NCI-H510A (cell line): ENCODE measurements at regions not wholly inside any gene's neighbourhood (a gene's known extent, or its start where the extent isn't known, plus 50 kb on each side); places are given as distances from the start of the nearest gene placed in this dataset.
A peak's percentile ranks its signal among the peaks of the same experiment; 100 is the strongest.
"Not testable (repeated sequence)": the region's sequence is repeated elsewhere in the genome, so short reads cannot be mapped to it uniquely, and the experiment has no call there.

Experiments
- DNase-seq: peaks from one replicate; lab custom pipeline; 2025; lab: John Stamatoyannopoulos, UW

DNA sequence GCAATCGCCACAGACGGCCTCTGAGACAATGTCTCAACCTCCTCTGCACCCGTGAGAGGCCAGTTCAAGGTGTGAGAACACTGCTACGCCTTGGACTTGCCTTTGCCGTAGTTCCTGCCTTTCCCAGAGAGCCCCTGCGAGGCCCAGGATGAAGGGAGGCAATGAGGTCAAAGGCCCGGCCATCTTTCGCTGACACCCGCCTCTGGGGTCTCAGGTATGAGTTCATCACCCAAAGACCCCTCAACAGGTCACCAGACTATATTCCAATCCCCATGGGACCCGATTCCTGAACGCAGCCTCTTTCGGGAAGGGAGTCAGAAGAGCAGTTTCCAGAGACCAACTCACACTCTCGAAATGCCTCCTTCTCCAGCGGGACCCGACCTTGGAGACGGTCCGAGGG lies 573.5 kb downstream of the KCNJ18 start:
- DNase-seq, result no peak

DNA sequence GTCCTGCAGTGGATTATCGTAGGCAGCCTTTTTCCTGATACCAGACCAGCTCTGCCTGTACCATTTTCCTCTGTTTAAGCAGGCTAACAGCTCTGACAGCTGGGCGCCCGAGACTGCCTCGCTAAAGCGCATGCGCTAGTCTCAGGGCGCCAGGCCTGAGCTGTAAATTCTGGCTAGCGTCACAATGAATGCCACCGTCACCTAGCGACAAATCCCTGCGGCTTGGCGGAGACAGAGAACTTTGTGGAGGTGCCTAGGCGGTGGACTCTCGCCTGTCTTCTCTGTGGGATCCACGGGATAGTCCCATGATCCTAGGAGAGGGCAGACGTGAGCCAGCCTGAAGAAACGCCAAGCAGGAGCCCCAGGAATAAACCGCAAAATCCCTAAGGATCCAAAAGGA lies 573.9 kb downstream of the KCNJ18 start:
- DNase-seq, result peak; percentile 23

DNA sequence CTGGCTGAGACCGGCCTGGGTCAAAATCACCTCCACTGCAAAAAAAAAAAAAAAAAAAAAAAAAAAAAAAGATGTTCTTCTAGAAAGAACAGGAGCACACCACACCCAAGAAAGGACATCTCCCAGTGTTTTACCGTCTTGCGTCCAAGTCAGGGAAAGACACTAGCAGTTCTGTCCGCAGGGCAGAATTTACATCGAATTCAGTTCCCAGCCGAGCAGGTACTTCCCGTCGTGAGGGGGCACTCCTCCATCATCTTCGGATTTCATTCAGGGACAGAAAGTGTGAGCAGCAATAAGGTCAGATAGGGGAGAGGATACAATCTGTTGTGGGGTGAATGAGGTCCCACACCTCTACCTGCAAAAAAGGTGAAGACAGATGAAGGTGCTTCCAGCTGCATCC lies 574.7 kb downstream of the KCNJ18 start:
- DNase-seq, result no peak

DNA sequence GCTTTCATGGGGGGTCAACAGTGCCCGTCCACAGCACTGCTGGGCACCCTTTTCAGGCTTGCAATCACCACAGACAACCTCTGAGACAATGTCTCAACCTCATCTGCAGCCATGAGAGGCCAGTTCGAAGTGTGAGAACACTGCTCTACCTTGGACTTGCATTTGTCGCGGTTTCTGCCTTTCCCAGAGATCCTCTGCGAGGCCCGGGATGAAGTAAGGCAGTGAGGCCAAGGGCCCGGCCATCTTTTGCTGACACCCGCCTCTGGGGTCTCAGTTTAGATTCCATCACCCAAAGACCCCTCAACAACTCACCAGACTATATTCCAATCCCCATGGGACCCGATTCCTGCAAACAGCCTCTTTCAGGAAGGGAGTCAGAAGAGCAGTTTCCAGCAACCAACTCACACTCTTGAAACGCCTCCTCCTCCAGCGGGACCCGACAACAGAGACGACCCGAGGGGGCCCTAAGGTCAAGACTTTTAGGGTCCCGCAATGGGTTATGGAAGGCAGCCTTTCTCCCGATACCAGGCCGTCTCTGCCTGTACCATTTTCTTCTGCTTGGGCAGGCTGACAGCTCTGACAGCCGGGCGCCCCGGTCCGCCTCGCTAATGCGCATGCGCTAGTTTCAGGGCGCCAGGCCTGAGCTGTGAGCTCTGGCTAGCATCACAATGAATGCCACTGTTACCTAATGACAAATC lies 576.0 kb downstream of the KCNJ18 start:
- DNase-seq, result no peak

DNA sequence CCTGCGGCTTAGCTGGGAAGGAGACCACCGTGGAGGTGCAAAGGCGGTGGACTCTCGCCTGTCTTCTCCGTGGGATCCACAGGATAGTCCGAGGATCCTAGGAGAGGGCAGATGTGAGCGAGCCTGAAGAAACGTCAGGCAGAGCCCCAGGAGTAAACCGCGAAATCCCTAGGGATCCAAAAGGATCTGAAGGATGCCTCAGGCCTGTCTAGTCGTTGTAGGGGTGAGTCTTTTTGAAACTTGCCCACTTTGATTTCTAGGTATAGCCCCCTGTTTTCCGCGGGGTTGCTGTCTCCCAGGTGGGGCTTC lies 576.5 kb downstream of the KCNJ18 start:
- no peak for DNase-seq

DNA sequence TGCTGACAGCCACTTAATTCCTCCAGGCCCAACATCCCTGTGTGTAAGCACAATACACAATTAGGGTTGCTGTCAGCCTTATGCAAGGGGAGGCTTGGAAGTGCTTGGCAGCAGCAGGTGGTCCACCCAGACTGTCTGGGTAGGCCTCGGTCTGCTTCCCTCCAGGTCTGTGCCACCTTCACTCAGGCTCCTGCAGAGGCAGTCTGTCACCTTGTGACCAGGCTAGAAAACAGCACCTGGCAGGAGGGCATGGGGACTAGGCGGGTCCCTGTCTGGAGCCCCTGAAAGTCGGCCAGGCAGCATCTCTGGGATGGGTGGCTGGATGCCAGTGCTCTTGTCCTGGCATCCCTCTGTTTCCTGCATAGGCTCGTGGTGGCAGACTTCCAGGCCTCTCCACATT lies 578.1 kb downstream of the KCNJ18 start:
- no peak for DNase-seq

DNA sequence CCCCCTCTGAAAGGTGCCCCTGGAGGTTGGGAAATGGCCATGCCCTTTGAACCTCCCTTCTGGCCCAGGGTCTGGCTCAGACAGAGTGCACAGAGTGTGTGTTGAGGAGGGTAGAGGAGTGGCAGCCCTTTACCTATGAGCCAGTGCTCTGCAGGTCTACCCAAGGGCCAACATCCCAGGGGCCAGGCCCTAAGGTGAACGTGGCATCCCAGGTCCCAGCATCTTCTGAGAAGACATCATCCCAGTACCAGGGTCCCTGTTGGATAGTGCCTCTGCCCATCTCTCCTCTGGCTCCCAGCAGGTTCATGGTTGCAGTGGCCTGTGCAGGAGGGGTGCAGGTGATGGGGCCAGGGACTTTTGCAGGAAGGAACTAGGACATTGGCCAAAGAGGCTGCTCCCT lies 578.5 kb downstream of the KCNJ18 start:
- DNase-seq, result not testable (repeated sequence)

DNA sequence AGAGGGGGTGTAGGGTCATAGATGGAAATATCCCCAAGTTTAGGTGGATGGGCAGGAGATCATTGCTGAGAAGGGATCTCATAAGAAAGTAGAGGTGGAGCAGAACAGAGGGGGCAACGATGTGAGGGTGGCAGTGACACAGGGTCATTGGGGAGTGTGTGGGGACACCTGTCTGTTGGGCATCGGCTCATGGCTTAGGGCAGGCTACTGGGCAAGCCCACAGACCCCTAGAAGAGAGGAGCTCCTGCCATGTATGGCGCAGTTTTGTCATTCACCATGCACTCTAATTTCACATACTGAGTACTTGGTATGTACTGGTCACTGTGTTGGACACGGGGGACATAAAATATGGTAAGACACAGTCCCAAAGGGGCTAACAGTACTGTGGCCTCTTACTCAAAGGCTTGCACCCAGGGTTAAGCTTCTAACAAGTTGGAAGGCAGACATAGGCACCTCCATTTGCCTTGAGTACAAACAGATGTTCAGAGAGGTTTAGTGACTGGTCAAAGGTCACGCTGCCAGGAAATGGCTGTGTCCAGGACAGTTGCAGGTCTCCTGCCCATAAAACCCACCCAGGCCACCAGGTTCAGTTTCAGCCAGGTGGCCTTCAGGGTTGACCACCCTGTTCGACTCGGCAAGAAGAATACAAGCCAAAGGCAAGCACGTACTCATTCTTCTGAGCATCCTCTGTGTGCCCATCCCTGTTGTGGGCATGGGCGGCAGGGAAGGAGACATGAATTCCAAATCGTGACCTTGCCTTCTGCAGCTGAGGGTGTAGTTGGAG lies 580.2 kb downstream of the KCNJ18 start:
- no peak for DNase-seq

DNA sequence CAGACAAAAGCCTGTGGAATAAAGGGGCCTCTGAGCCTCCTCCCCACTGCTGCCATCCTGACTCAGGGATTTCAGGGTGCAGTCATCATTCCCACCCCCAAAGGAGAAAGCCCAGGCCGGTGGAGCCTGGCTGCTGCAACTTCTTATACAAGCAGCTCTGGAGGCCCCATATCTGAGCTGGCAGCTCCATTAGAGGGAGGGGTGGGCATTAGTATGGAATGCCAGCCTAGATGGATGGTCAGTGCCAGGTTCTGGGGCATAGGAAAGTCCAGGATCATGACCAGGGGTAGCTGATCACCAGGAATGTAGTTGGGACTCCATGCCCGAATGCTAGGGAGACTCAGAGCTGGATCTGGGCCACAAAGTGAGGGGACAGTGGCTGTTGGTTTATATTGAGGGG lies 581.0 kb downstream of the KCNJ18 start:
- DNase-seq, result no peak

DNA sequence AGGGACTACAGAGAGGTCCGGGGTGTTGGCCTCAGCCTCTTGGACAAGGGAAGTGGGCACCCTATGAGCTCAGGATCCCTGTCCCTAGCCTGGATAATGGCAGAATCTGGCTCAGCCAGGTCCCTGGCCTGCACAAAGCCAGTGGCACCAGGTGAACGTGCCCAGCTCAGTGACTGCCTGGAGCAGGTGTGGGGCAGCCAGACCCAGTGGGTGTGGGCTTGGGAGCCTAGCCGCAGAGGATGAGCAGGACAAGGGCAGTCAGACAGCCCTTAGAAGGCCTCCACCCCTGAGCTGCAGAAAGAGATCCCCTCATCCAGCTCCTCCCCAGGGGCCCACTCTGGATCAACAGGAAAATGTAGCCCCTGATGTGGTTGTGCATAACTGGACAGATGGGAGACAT lies 585.3 kb downstream of the KCNJ18 start:
- DNase-seq, result no peak

DNA sequence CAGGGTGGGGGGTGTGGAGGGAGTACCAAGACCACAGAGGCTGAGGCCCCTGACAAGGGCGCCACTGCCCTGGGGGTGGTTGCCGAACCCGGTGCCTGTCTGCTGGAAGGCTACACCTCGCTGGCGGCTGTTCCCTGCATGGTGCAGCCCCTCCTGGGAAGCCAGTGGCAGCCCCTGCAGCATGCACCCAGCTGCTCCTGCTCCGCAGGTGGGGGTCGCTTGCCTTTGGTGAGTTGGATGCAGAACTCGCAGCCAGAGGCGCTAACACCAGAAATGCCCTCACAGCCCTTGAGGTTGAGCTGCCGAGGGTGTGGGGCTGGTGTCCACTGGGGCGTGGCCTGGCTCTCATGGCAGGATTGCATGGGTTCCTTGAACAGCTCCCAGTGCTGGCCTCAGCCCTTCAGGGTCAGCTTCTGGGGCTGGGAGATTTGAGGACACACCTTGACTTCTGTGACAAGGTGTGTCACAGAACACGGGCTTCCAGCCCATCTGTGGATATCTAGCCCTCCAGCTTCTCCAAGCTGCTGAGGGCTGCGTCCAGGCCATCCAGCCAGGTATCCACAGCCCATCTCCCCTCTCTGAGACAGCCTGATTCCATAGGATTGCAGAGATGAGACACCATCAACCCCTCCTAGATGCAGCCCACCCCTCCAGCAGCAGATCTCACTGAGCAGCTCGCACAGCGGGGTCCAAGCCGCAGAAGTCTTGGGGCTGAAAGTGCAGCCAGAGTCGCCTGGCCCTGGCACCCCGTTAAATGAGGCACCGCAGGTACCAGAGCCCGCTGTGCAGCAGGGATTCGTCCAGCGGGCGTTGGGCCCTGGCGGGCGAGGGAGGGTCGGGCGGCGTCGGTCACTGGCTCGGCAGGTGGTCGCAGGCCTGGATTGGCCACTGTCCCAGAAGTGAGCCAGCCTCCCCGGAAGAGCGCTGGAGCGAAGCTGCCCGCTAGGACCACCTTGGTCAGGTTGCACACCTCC lies 586.3 kb downstream of the KCNJ18 start:
- DNase-seq, result no peak

DNA sequence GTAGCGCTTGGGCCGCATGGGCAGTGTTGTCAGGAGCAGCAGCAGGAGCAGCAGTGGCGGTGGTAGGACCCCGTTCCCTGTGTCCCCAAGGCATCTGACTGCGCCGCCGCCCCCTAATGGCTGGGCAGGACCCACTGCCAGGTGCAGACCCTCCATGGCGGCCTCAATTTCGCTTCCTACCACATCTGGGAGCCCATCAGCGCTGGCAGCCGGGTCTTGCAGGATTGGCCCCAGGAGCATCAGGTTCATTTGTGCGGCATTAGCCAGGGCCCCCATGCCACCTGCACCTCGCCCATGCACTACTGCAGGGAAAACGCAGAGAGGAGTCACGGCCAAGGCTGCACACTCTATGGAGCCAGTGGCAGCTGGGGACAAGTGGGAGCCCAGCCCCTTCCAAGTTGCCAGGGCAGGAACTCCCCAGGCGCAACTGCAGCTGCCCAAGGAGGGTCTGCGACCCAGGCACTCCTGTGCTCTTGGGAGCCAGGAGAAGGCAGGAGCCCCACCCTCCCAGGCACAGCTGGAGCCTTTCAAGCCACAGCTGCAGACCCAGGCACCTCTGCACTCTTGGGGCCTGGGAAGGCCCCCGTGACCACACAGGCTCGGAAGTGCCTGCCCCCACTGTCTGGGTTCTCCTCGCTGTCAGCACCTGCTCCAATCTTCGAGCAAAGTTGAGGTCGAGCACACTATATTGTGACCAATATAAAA lies 594.2 kb downstream of the KCNJ18 start:
- no peak for DNase-seq

DNA sequence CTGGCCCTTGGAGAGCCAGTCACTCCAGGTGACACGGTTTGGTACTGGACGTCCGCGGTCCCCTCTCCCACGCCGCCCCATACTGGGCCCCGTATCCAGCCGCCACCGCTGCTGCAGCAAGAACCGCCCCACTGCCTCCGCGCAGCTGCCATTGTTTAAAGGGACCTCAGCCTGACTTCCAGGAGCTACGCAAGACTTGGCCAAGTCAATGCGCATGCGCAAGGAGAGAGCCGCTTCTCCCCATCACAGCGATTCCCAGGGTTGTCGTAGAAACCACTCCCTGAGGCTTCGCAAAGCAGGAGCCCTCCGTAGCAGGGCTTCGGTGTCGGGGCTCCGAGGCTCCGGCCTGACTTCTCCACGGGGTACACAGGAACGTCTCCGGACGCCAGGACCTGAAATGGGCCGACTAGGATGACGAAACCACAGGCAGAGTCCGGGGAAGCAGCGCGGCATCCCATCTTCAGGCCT lies 606.2 kb downstream of the KCNJ18 start:
- peak; percentile 14 for DNase-seq

DNA sequence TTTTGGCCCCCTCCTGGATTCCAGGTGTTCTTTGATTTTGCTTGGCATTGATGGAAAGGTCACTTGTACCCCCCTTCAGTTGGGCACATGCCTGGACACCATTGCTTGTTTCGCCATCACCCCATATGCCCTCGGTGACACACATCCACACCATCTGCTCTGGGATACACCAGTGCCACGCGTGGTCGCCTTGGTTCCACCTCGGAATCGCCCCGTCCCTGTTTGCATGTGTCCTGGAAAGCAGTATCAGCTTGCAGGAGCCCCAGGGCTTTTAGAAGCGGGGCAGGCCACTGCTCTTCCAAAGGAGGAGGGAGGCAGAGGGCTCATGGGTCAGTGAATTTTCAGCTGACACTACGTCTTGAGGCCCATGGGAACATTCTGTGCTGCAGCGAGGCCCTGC lies 607.9 kb downstream of the KCNJ18 start:
- no peak for DNase-seq

DNA sequence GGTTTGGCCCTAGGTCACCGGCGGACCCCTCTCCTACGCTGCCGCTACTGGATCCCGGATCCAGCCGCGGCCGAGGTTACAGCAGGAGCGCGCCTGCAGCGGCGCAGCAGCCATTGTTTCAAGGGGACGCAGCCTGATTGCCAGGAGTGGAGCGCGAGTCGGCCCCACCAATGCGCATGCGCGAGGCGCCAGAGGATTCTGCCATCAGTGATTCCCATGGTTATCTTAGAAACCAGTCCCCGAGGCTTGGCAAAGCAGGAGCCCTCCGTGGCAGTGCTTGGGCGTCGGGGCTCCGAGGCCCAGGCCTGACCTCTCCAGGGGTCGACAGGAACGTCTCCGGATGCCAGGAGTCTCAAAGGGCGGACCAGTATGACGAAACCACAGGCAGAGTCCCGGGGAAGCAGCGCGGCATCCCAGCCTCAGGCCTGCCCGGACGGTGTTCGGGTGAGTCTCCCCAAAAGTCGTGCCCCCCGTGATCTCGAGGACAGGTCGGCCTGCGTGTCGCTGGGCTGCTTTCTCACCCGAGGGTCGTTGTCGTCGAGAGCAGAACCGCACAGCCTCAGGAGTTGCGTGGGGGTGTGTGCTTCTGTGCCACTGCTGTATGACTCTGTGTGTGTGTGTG lies 608.5 kb downstream of the KCNJ18 start:
- no peak for DNase-seq

DNA sequence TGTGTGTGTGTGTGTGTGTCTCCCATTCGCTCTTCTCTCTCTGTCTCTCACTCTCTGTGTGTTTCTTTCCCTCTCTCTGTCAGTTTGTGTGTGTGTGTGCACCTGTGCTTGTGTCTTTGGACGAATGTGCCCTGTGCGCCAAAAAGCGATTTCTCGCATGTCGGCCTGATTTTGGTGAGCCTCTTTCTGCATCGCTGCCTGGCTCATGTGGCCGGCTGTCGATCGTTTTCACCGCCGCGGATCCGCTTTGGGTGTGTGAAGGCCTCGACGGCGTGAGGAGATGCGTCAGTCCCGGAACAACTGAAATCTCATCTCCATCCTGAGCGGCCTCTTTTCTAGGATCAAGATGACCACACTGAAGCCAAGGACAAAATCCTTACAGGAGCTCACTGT lies 609.0 kb downstream of the KCNJ18 start:
- no peak for DNase-seq

DNA sequence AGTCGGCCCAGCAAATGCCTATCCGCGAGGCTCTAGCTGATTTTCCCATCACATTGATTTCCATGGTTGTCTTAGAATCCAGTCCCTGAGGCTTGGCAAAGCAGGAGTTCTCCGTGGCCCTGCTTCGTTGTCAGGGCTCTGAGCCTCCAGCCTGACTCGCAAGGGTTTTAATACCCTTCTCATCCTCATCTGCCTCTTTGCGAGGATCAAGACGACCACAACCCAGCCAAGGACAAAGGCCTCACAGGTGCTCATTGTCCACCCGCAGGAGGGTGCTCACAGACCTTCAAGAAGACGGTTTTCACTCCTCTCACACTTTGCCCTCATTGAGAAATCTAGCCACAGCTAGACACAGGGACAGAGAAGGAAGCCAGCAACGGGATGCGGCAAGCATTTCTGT lies 610.8 kb downstream of the KCNJ18 start:
- DNase-seq, result no peak

DNA sequence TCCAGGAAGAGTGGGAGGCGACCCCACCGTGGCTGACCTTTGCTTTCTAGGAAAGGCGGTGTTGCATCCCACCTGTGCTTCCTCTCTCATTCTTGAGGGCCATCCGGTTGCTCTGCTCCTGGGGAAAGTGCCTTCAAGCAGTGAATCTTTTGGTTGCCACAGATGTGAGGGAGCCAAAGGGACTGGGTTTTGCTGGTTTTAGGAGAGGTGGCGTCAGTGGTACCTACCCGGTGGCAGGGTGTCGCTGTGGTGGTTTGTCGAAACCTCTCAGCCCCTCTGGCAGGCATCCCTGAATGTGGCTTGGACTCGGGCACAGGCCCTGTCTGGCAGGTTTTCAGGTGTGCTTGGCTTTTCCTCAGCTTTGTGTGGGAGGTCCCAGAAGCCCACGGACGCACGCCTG lies 611.5 kb downstream of the KCNJ18 start:
- no peak for DNase-seq

DNA sequence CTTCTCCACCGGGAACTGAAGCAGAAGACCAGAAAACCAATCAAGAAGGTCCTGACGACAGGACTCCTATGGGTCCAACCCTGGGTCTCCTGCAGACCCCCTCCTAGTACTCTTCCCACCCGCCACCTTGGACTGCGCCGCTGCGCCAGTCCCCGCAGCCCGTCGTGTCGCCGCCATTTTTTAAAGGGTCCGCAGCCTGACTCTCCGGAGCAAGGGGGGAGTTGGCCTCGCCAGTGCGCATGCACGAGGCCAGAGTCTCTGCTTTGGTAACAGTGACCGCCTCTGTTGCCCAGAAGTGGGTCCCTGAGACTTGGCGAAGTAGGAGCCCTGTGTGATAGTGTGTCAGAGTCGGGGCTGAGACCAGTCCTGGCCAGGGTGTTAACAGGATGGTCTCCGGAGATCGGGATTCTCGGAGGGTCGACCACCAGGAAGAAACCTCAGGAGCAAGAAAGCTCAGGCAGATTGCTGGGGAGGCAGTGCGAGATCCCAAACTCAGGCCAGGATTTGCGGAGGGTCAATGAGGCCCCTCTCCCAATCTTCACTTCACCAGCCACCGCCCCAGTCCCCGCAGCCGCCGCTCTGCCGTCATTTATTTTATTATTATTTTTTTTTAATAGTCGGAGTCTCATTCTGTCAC lies 612.5 kb downstream of the KCNJ18 start:
- no peak for DNase-seq

DNA sequence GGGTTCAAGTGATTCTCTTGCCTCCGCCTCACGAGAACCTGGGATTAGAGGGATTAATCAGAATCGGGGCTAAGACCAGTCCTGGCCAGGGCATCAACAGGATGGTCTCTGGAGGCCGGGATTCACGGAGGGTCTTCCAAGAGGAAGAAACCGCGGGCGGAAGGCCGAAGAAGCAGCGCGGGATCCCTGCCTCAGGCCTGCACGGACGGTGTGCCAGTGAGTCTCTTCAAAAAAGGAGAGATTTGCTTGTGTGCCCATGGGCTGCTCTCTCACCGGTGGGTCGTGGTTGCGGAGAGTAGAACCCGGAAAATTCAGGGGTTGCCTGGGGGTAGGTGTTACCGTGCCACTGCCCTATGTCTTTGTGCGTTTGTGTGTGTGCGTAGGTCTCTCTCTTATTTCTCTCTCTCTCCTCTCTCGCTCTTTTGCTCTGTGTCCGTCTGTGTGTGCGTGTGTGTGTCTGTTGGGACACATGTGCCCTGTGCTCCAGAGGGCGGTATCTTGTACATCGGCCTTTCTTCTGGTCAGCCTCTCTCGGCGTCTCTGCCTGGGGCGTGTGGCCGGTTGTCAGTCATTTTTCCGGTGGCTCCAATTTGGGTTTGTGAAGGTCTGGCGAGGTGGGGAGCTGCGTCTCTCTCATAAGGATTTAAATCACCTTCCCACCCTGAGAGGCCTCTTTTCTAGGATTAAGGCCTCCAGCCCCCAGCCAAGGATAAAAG lies 613.2 kb downstream of the KCNJ18 start:
- DNase-seq, result no peak
